Neuronal stem cell (in vitro differentiated cells): ENCODE measurements at regions not wholly inside any gene's neighbourhood (a gene's known extent, or its start where the extent isn't known, plus 50 kb on each side); places are given as distances from the start of the nearest gene placed in this dataset.

Experiments
- DNase-seq: peaks from one replicate; pipeline ENCODE4 v3.0.0-alpha.2; 2013; ENCODE audit warnings: low spot score
- H2AFZ ChIP-seq: one replicate; pipeline ENCODE4 v1.6.1; 2013; ENCODE audit warnings: mild to moderate bottlenecking, low read length, inconsistent platforms
- H2AK5ac ChIP-seq: 2 replicates; pipeline ENCODE4 v1.6.1; 2013; ENCODE audit warnings: low read depth, mild to moderate bottlenecking, inconsistent platforms, low read length, moderate library complexity, mixed read lengths
- H2BK120ac ChIP-seq: 2 replicates; pipeline ENCODE4 v1.6.1; 2013; ENCODE audit warnings: low read depth, mild to moderate bottlenecking, inconsistent platforms, low read length, moderate library complexity, mixed read lengths
- H2BK12ac ChIP-seq: one replicate; pipeline ENCODE4 v1.6.1; 2013; ENCODE audit warnings: low read length, inconsistent platforms
- H2BK15ac ChIP-seq: 2 replicates; pipeline ENCODE4 v1.6.1; 2013; ENCODE audit warnings: mild to moderate bottlenecking, low read length, inconsistent platforms, mixed read lengths
- H2BK5ac ChIP-seq: one replicate; pipeline ENCODE4 v1.6.1; 2013; ENCODE audit warnings: inconsistent platforms, mild to moderate bottlenecking, low read length, moderate library complexity
- H3K14ac ChIP-seq: one replicate; pipeline ENCODE4 v1.6.1; 2013; ENCODE audit warnings: low read length, inconsistent platforms
- H3K18ac ChIP-seq: 2 replicates; pipeline ENCODE4 v1.6.1; 2013; ENCODE audit warnings: low read length, inconsistent platforms
- H3K23ac ChIP-seq: 2 replicates; pipeline ENCODE4 v1.6.1; 2013; ENCODE audit warnings: low read depth, mild to moderate bottlenecking, mixed read lengths, low read length, inconsistent platforms; ENCODE audit not compliant: poor library complexity
- H3K27ac ChIP-seq: replicated peaks from 3 replicates; pipeline ENCODE4 v1.5.1; 2013; ENCODE audit warnings: low read length, inconsistent platforms
- H3K27me3 ChIP-seq, 3 experiments: 2 replicates each; pipeline ENCODE4 v1.6.1; 2013; ENCODE audit warnings: low read length in 3 of 3, mild to moderate bottlenecking in 2 of 3, inconsistent platforms in 1 of 3, low read depth in 1 of 3, mixed read lengths in 1 of 3, moderate library complexity in 1 of 3; ENCODE audit not compliant: control insufficient read depth in 3 of 3, insufficient read depth in 3 of 3
- H3K36me3 ChIP-seq, 2 donors: replicated peaks in 1 of 2; 2 replicates each; pipeline ENCODE4 v1.6.1; 2013; ENCODE audit warnings: low read length in 2 of 2; ENCODE audit not compliant: control insufficient read depth in 2 of 2, insufficient read depth in 2 of 2
- H3K4ac ChIP-seq: 2 replicates; pipeline ENCODE4 v1.6.1; 2013; ENCODE audit warnings: inconsistent platforms, mild to moderate bottlenecking, low read length, moderate library complexity
- H3K4me1 ChIP-seq, 2 donors: 1 replicate in 1 of 2; 2 replicates in 1 of 2; pipeline ENCODE4 v1.6.1; 2013; ENCODE audit warnings: low read length in 2 of 2, low read depth in 1 of 2; ENCODE audit not compliant: control insufficient read depth in 2 of 2, insufficient read depth in 1 of 2
- H3K4me2 ChIP-seq: one replicate; pipeline ENCODE4 v1.6.1; 2013; ENCODE audit warnings: mild to moderate bottlenecking, low read length, inconsistent platforms; ENCODE audit not compliant: insufficient read depth, poor library complexity, severe bottlenecking
- H3K4me3 ChIP-seq, 2 donors: 2 replicates each; pipeline ENCODE4 v1.5.1; 2013; ENCODE audit warnings: low read length in 2 of 2, mild to moderate bottlenecking in 2 of 2, inconsistent platforms in 1 of 2, moderate library complexity in 1 of 2
- H3K79me1 ChIP-seq: one replicate; pipeline ENCODE4 v1.6.1; 2013; ENCODE audit warnings: low read depth, mild to moderate bottlenecking, inconsistent platforms, low read length, moderate library complexity
- H3K9ac ChIP-seq: one replicate; pipeline ENCODE4 v1.6.1; 2013; ENCODE audit warnings: mild to moderate bottlenecking, low read depth, low read length, inconsistent platforms; ENCODE audit not compliant: poor library complexity
- H3K9me3 ChIP-seq, 2 donors: replicated peaks in 1 of 2; 2 replicates each; pipeline versions ENCODE3 to v1.6.1; 2013; ENCODE audit warnings: low read length in 2 of 2, mild to moderate bottlenecking in 2 of 2, inconsistent platforms in 1 of 2, low read depth in 1 of 2, mixed read lengths in 1 of 2, moderate library complexity in 1 of 2; ENCODE audit not compliant: control insufficient read depth in 2 of 2, insufficient read depth in 1 of 2
- H4K8ac ChIP-seq: one replicate; pipeline ENCODE4 v1.6.1; 2013; ENCODE audit warnings: low read depth, mild to moderate bottlenecking, inconsistent platforms, low read length, moderate library complexity
- H4K91ac ChIP-seq: one replicate; pipeline ENCODE4 v1.6.1; 2013; ENCODE audit warnings: low read length, low read depth, mild to moderate bottlenecking, inconsistent platforms; ENCODE audit not compliant: poor library complexity
- WGBS, 2 donors: extraction: QIAGEN DNeasy Blood & Tissue Kit; methylation state at CpG; one replicate each; pipeline ENCODE4 v1.1.7; 2013; ENCODE audit warnings: missing lambda C conversion rate in 2 of 2, mixed read lengths in 1 of 2; ENCODE audit not compliant: insufficient read length in 2 of 2, insufficient replicate concordance in 1 of 2; ENCODE audit errors: extremely low coverage in 2 of 2; 5-methylcytosine and 5-hydroxymethylcytosine counted together

GRCh38 chr7:69527706-69528105, 70.6 kb upstream of the AUTS2 start:
- Histone ChIP-seq H3K4me2 (no peak overlapping the region), H3K4me3 (no peak overlapping the region), H2AFZ (no peak overlapping the region), H3K27ac (no peak overlapping the region), H3K4me1 (no peaks in the 10 kb centered on the region), H4K91ac (no peak overlapping the region), H3K9me3 (no peaks in the 10 kb centered on the region), H2BK15ac (no peak overlapping the region), H3K23ac (no peak overlapping the region), H3K36me3 (no peaks in the 10 kb centered on the region), H2AK5ac (no peak overlapping the region), H2BK12ac (no peak overlapping the region), H3K27me3 (no peaks in the 10 kb centered on the region), H2BK5ac (no peak overlapping the region), H2BK120ac (no peak overlapping the region), H3K4ac (no peak overlapping the region), H3K79me1 (no peaks in the 10 kb centered on the region), H3K9ac (no peak overlapping the region), H4K8ac (no peak overlapping the region), H3K14ac (no peak overlapping the region), H3K18ac (no peak overlapping the region)
- no peak for DNase-seq

GRCh38 chr7:69531050-69531449, 67.2 kb upstream of the AUTS2 start:
- no peak overlapping the region for H3K23ac ChIP-seq
- H2BK15ac ChIP-seq, result no peak overlapping the region
- H2AFZ ChIP-seq, result no peak overlapping the region
- peaks cover 0 to 2% of the 10 kb centered on the region in 2 donors for H3K4me1 ChIP-seq
- no CpG with 5 or more reads among the region's 3 CpGs for WGBS, 2 donors
- H3K9ac ChIP-seq, result no peak overlapping the region
- no peak overlapping the region for H2BK5ac ChIP-seq
- H2AK5ac ChIP-seq, result no peak overlapping the region
- H4K8ac ChIP-seq, result no peak overlapping the region
- H3K4me3 ChIP-seq, result no peak overlapping the region
- H3K27me3 ChIP-seq, result no peaks in the 10 kb centered on the region
- H3K4ac ChIP-seq, result no peak overlapping the region
- H3K14ac ChIP-seq, result no peak overlapping the region
- no peak overlapping the region for H2BK12ac ChIP-seq
- no peak overlapping the region for H3K18ac ChIP-seq
- no peak for DNase-seq
- H3K9me3 ChIP-seq, result no peaks in the 10 kb centered on the region
- no peak overlapping the region for H3K27ac ChIP-seq
- no peak overlapping the region for H2BK120ac ChIP-seq
- no peaks in the 10 kb centered on the region for H3K79me1 ChIP-seq
- no peak overlapping the region for H4K91ac ChIP-seq
- H3K4me2 ChIP-seq, result no peak overlapping the region
- no peaks in the 10 kb centered on the region for H3K36me3 ChIP-seq

GRCh38 chr7:69534461-69535041, 63.7 kb upstream of the AUTS2 start:
- H2BK120ac ChIP-seq, result no peak overlapping the region
- H3K4me2 ChIP-seq, result no peak overlapping the region
- H3K4me1 ChIP-seq, result peaks cover 0 to 3% of the 10 kb centered on the region in 2 donors
- peak overlapping the region; percentile 27 for H2AFZ ChIP-seq
- no peaks in the 10 kb centered on the region for H3K9me3 ChIP-seq
- no peak overlapping the region for H2BK5ac ChIP-seq
- H3K27me3 ChIP-seq, result no peaks in the 10 kb centered on the region
- WGBS, 2 donors, result no CpG with 5 or more reads among the region's 15 CpGs
- H2AK5ac ChIP-seq, result no peak overlapping the region
- DNase-seq, result no peak
- no peak overlapping the region for H3K4ac ChIP-seq
- no peaks in the 10 kb centered on the region for H3K36me3 ChIP-seq
- no peak overlapping the region for H3K23ac ChIP-seq
- no peak overlapping the region for H3K27ac ChIP-seq
- H3K18ac ChIP-seq, result no peak overlapping the region
- H3K14ac ChIP-seq, result no peak overlapping the region
- no peaks in the 10 kb centered on the region for H3K79me1 ChIP-seq
- H4K8ac ChIP-seq, result no peak overlapping the region
- H2BK15ac ChIP-seq, result no peak overlapping the region
- no peak overlapping the region for H4K91ac ChIP-seq
- no peak overlapping the region for H2BK12ac ChIP-seq
- H3K4me3 ChIP-seq, result no peak overlapping the region
- H3K9ac ChIP-seq, result no peak overlapping the region

- no peak overlapping the region for H3K14ac ChIP-seq
- no peak for DNase-seq
- no peaks in the 10 kb centered on the region for H3K79me1 ChIP-seq
- no peak overlapping the region for H3K27ac ChIP-seq
- no peak overlapping the region for H2BK5ac ChIP-seq
- H2BK12ac ChIP-seq, result no peak overlapping the region
- H2BK15ac ChIP-seq, result no peak overlapping the region
- H4K91ac ChIP-seq, result no peak overlapping the region
- no peak overlapping the region for H3K23ac ChIP-seq
- no peak overlapping the region for H3K18ac ChIP-seq
- H3K9me3 ChIP-seq, result peaks cover 2 to 4% of the 10 kb centered on the region in 2 donors
- H3K27me3 ChIP-seq, result no peaks in the 10 kb centered on the region
- no peak overlapping the region for H2BK120ac ChIP-seq
- H3K4me3 ChIP-seq, result no peak overlapping the region
- H2AFZ ChIP-seq, result no peak overlapping the region
- H3K36me3 ChIP-seq, result no peaks in the 10 kb centered on the region
- no peak overlapping the region for H2AK5ac ChIP-seq
- H3K9ac ChIP-seq, result no peak overlapping the region
- peaks cover 0 to 6% of the 10 kb centered on the region in 2 donors for H3K4me1 ChIP-seq
- no CpG with 5 or more reads among the region's 4 CpGs for WGBS, 2 donors
- no peak overlapping the region for H3K4ac ChIP-seq
- H3K4me2 ChIP-seq, result no peak overlapping the region
- no peak overlapping the region for H4K8ac ChIP-seq
Observed at GRCh38 chr7:69537691-69538090, 60.6 kb upstream of the AUTS2 start.
